DMS 273 treated with DMSO at 0.1 percent for 48 hours (cell line): ENCODE measurements at regions not wholly inside any gene's neighbourhood (a gene's known extent, or its start where the extent isn't known, plus 50 kb on each side); places are given as distances from the start of the nearest gene placed in this dataset.
A peak's percentile ranks its signal among the peaks of the same experiment; 100 is the strongest.
"Not testable (repeated sequence)": the region's sequence is repeated elsewhere in the genome, so short reads cannot be mapped to it uniquely, and the experiment has no call there.

Source experiments
- DNase-seq: peaks from one replicate; lab custom pipeline; 2025; lab: John Stamatoyannopoulos, UW

DNA sequence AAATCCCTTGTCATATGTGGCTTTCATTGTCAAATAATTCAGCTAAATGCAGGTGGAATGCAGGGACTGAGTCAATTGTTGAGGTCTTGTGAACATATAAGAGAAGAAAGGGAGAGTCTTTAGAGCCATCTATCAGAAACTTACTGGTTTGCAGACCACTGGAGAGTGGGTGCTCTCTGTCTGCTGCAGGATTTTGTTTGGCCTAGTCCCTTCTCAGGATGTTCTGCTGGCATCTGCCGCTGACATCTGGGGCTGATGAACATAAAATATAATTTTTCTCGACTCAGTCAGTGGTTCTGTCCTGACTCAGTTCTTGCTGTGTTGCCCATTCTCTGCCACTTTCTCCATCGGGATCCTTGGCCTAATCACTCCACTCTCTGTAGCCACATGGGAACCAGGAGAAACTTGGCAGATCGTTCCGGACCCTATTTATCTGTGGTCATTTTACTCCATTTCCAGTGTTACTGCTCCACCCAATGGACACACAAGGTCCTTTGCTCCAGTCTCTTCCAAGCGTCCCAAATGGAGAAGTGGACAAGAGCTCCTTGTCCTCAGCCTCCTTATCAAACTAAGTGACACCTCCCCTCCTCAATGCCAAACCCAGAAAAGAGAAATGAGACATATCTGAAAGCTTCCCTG is 436.2 kb downstream of the FAT4 start:
- DNase-seq, result no peak

- no peak for DNase-seq
Measured at GRCh38 chr4:125758438-125758837, 443.7 kb downstream of the FAT4 start.

GRCh38 chr4:125760201-125760819 is 445.6 kb downstream of the FAT4 start:
- DNase-seq, result no peak

DNA sequence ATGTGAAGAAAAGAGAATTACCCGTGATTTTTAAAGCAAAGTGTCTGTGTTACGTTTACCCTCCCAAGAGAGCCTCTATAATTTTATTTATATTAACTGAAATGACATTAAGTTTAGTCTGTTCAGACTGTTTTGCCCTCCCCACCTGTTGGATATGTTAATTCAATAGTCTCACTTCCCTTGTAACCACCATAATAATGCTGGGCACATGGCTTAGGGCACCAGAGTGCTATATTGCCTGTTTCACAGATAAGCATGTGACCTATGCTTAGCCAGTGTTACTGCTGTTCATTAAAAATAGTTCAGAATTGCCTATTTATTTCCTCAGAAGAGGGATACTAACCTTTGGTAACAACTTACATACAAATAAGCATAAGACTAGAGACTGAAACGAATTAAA is 446.2 kb downstream of the FAT4 start:
- DNase-seq, result no peak

- no peak for DNase-seq
Measured at GRCh38 chr4:125762537-125762936, 447.8 kb downstream of the FAT4 start.

GRCh38 chr4:125765941-125766340 is 451.2 kb downstream of the FAT4 start:
- no peak for DNase-seq

GRCh38 chr4:125770814-125771398 is 456.2 kb downstream of the FAT4 start:
- DNase-seq, result no peak

GRCh38 chr4:125772680-125773079 is 457.9 kb downstream of the FAT4 start:
- DNase-seq, result no peak

GRCh38 chr4:125773502-125773901 is 458.7 kb downstream of the FAT4 start:
- DNase-seq, result no peak

- DNase-seq, result no peak
Measured at GRCh38 chr4:125773931-125774330, 459.2 kb downstream of the FAT4 start.

- no peak for DNase-seq
Measured at GRCh38 chr4:125776146-125776545, 461.4 kb downstream of the FAT4 start.

- no peak for DNase-seq
Measured at GRCh38 chr4:125780164-125780563, 465.4 kb downstream of the FAT4 start.

DNA sequence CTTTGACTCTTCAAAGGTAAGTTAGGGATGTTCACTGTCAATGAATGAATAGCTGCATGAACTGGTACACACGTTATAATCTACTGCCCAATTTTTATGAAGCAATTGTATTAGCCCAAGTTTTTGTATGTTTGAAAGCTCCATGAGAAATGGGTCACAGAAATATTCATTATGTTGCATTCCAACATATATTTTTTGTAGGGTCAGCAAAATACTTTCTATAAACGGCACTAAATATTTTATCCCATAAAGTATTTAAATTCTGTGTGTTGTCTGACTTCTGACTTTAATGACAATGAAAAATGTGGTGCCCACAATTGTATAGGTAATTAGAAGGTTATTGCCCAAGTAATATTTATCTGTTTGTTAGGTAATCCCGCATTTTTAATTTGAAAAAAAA is 466.0 kb downstream of the FAT4 start:
- no peak for DNase-seq

GRCh38 chr4:125781651-125782050 is 466.9 kb downstream of the FAT4 start:
- DNase-seq, result no peak

GRCh38 chr4:125784741-125785140 is 470.0 kb downstream of the FAT4 start:
- no peak for DNase-seq

DNA sequence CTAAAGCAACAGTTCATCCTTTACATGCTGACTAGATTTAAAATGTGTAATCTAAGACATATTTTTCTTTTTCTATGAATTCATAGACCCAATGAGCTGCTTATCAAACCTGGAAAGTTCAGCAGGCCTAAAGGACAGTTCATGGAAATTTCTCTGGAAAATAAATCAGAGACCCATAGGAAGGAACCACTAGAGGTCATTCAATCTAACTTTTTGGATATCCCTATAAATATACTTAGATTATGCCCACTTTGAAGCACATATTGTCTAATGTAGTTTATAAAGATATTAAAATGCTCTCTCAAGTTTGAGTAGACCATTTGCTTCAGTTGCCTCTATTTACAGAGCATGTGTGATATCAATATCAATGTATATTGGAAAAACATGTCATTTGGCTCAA is 473.0 kb downstream of the FAT4 start:
- DNase-seq, result no peak

GRCh38 chr4:125789023-125789422 is 474.3 kb downstream of the FAT4 start:
- DNase-seq, result no peak

DNA sequence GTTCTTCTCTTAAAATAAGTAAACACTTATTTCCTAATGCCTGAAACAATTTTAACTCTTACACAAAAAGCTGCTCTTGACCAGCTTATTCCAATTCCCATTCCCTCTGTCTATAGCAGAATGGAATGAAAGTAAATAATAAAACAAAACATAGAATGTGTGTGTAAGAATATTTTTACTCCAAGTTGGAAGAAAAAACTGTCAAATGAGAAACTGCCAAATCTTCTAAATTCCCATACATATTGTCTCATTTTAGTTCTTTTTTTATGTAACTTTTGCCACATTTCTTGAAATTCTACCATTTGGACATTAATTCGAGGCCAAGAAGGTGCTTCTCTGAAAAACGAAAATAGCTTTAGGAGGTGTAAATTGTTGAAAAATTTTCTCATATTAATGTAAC is 477.1 kb downstream of the FAT4 start:
- no peak for DNase-seq

DNA sequence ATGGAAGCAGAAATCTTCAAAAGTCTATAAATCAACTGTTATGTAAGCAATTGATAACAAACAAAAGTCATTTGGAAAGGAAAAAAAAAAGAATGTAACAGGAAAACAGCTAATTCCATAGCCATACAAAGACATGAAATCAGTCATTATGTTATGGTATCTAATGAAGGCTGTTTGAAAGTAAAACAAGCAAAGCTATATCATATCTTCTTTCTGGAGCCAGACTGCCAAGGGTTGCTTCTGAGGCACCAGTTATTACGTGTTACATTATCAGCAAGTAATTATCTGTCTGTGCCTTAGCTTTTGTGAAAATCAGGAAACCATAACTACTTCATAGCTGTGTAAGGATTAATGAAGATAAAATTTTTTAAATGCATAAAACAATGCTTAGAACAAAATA is 480.2 kb downstream of the FAT4 start:
- DNase-seq, result no peak

DNA sequence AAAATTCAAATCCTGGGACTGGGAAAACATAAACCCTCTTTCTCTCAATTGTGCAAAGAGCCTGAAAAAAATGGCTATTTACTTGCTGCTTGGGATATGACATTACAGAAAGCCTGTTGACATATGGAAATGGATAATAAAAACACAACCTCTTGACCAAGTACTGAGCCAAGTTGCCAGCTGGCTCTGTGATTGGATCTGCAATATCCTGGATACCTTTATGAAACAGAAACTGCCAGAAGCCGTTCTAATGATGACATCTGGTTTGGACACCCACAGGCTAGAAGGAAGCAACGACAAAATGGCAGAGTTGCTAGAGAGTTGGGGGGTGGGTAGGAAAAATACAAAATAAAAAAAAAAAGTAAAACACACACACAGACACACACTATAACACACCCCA is 481.4 kb downstream of the FAT4 start:
- DNase-seq, result peak; percentile 53

GRCh38 chr4:125797621-125798020 is 482.9 kb downstream of the FAT4 start:
- not testable (repeated sequence) for DNase-seq

- DNase-seq, result no peak
Measured at GRCh38 chr4:125801373-125801772, 486.6 kb downstream of the FAT4 start.

DNA sequence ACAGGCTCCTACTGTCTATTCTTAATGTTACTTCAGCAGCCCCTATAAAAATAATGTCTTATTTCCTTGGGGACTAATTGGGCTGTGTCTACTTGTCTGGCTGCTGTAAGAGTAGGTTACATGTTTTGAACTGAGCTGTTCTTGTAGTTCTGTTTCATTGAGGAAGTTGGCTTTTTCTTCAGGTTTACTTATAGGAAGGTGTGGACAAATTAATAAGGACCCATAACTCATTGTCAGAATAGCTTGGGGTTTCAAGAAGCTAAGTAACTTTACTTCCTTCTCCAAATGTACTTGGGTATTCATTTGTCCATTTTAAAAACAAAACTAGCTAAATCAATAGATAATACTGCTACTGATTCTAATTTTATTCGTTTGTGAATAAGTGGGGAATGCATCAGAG is 487.2 kb downstream of the FAT4 start:
- no peak for DNase-seq

- no peak for DNase-seq
Measured at GRCh38 chr4:125808022-125808421, 493.3 kb downstream of the FAT4 start.
